GM18519 (cell line): ENCODE measurements at regions not wholly inside any gene's neighbourhood (a gene's known extent, or its start where the extent isn't known, plus 50 kb on each side); places are given as distances from the start of the nearest gene placed in this dataset.

Source experiments
- ATAC-seq: cut with Tn5 transposase; IDR thresholded peaks from one replicate; pipeline ENCODE4 v1.9.1; 2021; ENCODE audit warnings: mild to moderate bottlenecking, moderate library complexity; ENCODE audit not compliant: unreplicated experiment, low FRiP score

DNA sequence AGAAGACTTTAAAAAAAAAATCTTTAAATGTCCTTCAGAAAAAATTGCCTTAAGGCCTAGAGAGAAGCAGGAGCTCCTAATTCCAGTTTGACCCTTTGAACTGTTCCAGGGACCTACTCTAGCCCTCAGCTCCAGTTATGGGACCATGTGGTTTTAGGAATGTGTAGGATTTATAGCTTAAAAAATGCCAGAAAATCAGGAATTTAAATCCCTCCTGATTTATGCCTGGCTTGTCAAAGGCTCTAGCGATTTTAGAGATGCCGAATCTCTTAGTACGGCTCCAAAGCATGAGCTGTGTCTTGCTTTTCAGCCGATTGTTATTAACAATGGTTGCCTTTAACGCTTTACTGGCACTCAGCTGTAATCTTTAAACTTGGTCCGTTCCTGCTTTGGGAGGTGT, 130.6 kb upstream of the NPVF start:
- ATAC-seq = no peak

DNA sequence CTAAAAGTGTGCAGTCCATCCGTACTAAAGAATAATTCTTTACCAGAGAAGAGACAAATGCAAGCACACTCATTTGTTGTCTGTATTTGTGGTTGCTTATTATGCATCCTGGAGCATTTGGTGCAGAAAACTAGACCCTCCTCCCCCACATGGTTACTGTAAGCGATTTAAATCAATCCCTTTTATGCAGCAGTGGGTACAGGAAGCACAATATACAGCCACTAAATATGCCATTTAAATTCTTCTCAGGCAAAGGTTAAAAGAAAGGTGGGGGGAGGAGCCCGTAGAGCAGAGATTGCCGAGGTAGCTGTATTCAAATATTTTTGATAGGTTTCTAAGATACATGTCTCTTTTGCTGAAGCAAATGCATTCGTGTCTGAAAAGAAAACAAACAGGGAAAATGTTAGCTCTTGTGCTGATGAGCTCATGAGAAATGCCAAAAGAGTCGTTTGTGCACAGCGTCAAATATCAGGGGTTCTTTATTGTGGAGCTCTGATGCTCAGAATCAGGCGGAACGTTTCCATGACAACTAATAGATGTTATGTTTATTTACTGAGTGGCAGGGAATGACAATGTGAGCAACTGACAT, 131.3 kb upstream of the NPVF start:
- ATAC-seq = no peak

DNA sequence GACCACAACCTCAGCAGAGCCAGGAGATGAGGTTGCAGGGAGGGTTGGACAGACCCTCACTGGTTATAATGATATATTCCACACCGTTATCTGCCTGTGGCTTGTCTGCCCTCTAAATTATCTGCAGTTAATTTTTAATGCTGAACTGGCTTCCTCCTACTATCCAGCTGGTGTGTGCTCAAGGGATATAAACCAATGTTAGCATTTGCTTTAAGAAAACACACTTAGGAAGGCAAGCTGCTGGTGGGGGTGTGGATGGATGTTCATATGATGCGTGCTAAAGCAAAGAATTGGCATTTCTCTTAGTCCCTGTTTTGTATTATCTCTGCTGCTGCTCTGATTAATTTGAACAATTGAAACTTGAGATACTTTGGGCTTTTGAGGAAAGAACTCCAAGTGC, 132.2 kb upstream of the NPVF start:
- no peak for ATAC-seq

GRCh38 chr7:25361387-25361786, 133.1 kb upstream of the NPVF start:
- no peak for ATAC-seq

- no peak for ATAC-seq
Observed at GRCh38 chr7:25361863-25362262, 133.6 kb upstream of the NPVF start.

DNA sequence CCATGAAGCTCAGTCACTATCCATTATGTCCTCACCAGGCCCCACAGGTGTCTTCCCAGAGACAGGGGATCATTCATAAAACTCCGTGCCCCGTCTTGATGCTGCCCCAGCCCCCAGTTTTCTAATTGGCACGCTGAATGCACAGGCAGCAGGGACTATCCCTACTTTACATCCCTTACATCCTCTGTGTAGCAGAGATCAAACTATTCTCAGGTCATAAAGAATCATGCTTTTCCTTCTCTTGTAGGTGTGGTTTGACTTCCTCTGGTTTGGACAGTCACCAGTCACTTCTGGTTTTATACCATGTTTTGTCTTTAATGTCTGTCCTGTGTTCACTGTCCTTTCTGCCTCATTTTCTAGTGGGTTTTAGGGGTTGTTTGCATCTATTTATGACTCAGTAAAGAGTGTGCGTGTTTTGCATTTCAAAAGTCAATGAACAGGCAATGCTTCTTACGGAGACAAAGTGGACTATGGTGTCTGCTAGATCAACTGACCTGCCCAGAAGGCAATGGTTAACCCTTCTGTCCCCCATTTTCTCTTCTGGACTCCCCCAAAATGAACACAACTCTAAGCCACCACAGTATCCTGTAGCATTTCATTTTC, 140.4 kb upstream of the NPVF start:
- ATAC-seq = no peak

DNA sequence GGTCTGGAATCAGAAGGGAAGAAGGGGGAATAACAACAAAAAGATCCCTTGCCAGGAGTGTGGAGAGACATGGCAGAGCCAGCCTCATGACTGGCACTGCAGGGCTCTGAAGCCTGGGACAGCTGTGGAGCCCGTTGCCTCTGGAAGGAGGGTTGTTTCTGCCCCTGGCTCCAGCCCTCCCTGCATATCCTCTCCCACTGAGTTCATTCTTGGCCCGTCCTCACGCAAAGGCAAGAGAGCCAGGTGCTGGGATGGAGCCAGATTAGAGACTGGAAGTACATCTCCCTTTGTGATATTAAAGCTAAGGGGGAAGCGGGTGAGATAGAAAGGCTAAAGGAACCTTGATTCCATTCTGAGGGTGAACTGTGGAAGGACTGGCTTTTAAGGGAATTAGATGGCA, 141.5 kb upstream of the NPVF start:
- no peak for ATAC-seq

GRCh38 chr7:25371972-25372371, 143.7 kb upstream of the NPVF start:
- ATAC-seq = no peak

GRCh38 chr7:25375805-25376600, 147.7 kb upstream of the NPVF start:
- ATAC-seq = no peak

DNA sequence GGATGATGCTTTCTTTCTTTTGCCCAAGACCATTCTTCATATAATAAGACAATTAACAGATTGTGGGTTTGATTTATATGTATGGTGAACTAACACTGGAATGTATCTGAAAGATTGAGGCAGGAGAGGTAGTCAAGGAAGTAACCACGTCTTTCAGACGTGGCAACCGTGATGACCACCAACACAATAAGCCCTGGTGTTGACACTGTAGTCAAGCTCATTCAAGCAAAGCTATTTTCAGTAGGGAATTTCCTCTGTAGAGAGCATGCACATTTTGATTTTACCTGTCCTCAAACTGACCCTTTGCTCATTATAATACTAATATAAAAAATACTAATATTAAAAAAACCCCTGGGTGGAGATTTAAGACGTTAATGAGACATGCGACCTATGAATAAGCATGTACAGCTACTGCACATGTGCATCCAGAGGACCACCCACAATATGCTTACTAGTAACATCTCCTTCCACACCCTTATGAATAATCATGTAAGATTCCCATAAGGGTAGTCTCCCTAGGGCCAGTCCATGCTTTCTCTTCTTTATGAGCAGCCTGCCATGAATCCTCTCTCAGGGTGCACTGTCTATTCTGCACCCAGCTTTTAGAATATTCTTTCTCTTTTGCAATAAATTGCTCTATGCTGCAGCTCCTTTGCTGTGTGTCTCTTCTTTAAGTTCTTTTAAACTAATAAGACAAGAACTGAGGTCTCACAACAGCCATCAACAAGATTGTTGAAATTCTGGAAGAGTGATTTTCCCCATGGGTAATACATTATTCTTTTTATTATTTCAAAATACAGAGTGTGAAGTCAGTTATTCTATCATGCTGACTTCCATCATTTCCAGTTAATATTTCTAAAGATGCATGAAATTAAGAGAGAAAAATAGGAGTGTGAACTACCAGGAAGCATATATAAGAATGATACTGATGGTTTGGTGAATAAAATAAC, 151.3 kb upstream of the NPVF start:
- no peak for ATAC-seq

DNA sequence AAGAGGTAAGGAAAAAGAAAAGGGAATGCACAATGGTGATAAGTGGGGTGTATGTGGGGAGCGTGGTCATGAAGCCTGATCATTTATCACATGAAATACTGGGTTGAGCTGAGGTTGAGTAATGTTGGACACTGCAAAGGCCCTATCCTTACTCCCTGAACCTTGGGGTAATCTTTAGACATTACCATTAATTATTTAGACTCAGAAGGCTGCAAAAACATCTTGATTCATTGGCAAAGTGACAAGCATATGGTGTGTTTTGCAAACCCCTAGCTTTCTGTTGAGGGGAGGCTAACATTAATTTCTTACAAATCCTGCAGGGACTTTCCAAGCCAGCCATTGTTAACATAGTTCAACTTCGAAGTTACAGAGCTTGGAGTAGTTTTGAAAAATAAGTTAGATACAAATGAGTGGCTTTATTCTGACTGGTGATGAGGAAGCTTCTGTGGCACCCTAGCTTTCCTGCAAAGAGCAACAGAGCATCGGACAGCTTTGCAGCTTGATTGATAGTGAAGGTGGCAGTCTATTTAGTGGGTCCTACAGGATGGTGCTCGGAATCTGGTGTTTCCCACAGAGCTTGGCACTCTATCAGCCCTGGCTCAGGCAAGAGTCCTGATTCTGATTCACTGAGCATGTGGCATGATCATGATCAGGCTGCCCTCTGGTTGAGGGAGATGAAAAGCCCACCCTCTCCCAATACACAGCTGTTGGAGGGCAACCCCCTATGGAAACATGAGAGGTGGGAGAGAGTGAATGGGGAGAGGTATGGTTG, 153.7 kb upstream of the NPVF start:
- no peak for ATAC-seq

- no peak for ATAC-seq
Observed at GRCh38 chr7:25382869-25383268, 154.6 kb upstream of the NPVF start.

- no peak for ATAC-seq
Observed at GRCh38 chr7:25383402-25383801, 155.1 kb upstream of the NPVF start.

GRCh38 chr7:25384788-25385505, 156.7 kb upstream of the NPVF start:
- ATAC-seq = no peak

DNA sequence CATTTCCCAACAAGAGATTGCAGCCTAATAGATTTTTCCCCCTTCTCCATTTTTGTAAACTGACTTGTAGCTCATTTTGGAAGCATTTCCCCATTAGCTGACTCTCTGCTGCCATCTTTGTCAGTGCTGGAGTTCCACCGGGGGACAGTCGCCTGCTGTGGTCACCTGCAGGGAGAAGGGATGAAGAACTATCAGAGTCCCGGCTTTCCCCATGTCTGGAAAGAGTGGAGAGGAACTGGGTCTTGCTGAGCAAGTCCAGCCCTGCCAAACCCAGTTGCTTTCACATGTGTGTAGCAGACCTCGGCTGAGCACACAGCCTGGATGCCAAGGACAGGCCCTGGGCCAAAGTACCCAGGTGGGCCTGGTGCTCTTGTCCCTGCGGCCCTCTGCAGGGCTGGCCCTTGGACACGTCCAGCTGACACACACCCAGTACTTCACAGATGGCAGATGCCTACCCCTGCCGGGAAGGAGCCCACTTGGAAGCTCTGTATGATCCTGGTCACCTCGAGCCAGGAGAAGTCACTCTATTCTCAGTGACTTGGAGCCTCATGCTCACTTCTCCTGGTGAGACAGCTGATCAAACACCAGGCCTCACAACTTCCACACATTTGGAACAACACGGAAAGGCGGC, 157.3 kb upstream of the NPVF start:
- no peak for ATAC-seq

DNA sequence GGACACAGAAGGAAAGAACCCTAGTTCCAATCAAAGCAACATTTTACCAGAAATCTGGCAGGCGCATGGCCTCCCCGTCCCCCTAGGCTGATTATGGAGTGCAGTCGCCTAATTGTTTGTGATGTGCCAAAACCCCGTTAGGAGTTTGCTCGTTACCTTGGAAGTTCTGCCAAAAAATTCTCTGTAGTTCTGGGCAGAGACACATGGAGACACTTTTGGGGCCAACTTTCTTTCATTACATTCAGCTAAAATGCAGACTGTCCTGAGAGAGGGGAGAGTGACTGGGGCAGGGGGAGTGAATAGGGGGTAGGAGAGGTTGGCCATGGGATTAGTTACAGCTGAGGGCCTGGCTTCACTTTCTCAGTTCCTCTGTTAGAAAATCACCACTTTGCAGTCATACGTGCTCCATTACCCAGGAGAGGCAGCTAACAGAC, 158.0 kb upstream of the NPVF start:
- ATAC-seq = no peak

- no peak for ATAC-seq
Observed at GRCh38 chr7:25388681-25389080, 160.4 kb upstream of the NPVF start.

GRCh38 chr7:25389489-25390106, 161.3 kb upstream of the NPVF start:
- no peak for ATAC-seq
